ENCODE measurements at regions not wholly inside any gene's neighbourhood (a gene's known extent, or its start where the extent isn't known, plus 50 kb on each side); places are given as distances from the start of the nearest gene placed in this dataset.

DNA sequence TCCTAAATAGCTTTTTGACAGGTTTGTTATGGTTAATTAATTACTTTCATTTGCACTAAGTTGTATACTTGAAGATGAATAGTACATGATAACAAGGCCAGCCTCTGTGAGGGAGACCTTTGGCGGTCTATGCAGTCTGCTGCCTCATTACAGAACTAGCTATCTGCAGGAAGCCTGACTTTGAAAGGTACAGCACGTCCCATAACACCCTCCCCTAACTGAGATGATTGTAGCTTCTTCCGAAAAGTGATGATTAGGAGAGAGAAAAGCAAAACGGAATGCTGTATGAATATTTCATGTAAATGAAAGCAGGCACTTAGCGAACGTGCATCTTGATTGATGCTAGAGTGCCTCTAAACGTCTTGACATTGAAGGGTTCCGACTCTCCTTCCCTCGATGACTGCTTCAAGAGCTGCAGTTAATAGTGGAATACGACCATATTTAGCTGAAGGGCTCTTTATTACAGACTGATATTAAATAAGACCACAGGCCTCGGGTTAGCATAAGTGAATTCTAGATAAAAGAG, 116.2 kb upstream of the TMCO5A start:
- Histone ChIP-seq H3K4me3 (no peak overlapping the region), H3K4me1 (no peaks in the 10 kb centered on the region), H3K27ac (no peak overlapping the region), H3K9me3 (no peaks in the 10 kb centered on the region), H3K36me3 (no peaks in the 10 kb centered on the region), H3K27me3 (no peaks in the 10 kb centered on the region)
- intact Hi-C loops (cut with DNase I; ENCODE audit: low total_unique reads), result no loop called here
- WGBS, 5 donors, result 71 to 81% (median 74%) methylated on average over 11 of the region's 11 CpGs
- no peak for DNase-seq
- TF ChIP-seq POLR2A (IDR thresholded peaks at IDR 0.05) (no peak), POLR2AphosphoS5 (IDR thresholded peaks at IDR 0.05) (no peak)

DNA sequence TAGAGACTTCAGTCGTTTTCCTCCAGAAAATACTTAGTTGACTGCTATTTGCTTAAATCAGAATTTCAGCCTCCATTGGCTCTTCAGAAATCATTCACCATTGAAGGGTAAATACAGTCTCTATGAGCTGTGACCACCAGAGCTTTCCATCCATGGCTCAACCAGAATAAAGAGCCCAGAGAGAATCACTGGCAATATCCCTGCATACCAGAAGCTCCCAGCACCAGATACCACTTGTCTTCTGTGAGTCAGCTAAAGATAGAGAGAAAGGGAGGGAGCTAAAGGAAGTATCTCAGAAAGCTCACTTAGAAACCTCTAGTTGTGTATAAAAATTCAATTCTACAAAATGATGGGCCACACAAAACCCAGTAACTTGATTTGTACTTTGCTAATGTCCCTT, 115.2 kb upstream of the TMCO5A start:
- Histone ChIP-seq H3K4me3 (no peak overlapping the region), H3K9me3 (no peaks in the 10 kb centered on the region), H3K4me1 (no peaks in the 10 kb centered on the region), H3K36me3 (no peaks in the 10 kb centered on the region), H3K27ac (no peak overlapping the region), H3K27me3 (no peaks in the 10 kb centered on the region)
- WGBS, 5 donors, result 67 to 74% (median 67%) methylated on average over 1 of the region's 1 CpG
- intact Hi-C loops (cut with DNase I; ENCODE audit: low total_unique reads), result no loop called here
- DNase-seq, result no peak
- TF ChIP-seq EP300 (IDR thresholded peaks at IDR 0.05) (no peak), POLR2A (IDR thresholded peaks at IDR 0.05) (no peak), POLR2AphosphoS5 (IDR thresholded peaks at IDR 0.05) (no peak)
- TF ChIP-seq, protein P1, sequence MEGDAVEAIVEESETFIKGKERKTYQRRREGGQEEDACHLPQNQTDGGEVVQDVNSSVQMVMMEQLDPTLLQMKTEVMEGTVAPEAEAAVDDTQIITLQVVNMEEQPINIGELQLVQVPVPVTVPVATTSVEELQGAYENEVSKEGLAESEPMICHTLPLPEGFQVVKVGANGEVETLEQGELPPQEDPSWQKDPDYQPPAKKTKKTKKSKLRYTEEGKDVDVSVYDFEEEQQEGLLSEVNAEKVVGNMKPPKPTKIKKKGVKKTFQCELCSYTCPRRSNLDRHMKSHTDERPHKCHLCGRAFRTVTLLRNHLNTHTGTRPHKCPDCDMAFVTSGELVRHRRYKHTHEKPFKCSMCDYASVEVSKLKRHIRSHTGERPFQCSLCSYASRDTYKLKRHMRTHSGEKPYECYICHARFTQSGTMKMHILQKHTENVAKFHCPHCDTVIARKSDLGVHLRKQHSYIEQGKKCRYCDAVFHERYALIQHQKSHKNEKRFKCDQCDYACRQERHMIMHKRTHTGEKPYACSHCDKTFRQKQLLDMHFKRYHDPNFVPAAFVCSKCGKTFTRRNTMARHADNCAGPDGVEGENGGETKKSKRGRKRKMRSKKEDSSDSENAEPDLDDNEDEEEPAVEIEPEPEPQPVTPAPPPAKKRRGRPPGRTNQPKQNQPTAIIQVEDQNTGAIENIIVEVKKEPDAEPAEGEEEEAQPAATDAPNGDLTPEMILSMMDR (IDR thresholded peaks at IDR 0.05), result no peak

DNA sequence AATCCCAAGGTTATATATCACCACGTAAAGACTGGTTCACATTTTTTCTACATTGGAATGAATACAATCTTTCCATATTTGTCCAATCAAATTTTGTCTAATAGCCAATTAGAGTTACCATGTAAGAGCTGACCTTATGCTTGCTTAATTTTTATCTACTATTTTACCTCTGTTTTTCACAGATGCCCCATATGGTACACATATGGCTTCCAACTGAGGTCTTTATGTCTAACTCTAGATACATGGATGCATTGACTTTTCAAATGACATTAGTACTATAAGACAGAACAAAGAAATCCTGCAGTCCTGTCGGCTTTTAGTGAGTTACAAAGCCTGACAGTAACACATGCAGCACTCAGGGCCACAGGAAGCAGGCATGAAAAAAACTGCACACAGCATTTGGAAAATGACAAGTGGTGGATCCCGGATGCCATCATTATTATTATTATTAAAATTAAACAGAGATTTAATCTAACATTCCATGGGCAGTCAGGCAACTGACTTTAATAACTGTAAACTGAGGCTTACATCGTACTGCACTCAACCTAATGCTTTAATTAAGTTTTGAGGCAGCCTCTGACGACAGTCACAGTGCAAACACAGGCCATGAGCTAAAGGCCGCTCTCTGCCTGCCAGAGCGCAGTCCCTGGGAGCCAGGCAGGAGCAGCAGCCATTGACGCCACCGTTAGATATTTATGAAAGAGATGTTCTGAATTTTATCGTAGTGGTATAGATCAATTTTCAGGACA, 113.9 kb upstream of the TMCO5A start:
- H3K27ac ChIP-seq, result no peak overlapping the region
- no peaks in the 10 kb centered on the region for H3K4me1 ChIP-seq
- no peaks in the 10 kb centered on the region for H3K27me3 ChIP-seq
- H3K36me3 ChIP-seq, result no peaks in the 10 kb centered on the region
- DNase-seq, result no peak
- TF ChIP-seq POLR2A (IDR thresholded peaks at IDR 0.05) (no peak), POLR2AphosphoS5 (IDR thresholded peaks at IDR 0.05) (no peak), EP300 (IDR thresholded peaks at IDR 0.05) (no peak)
- TF ChIP-seq, protein P1 (IDR thresholded peaks at IDR 0.05), result no peak
- WGBS, 5 donors, result 78 to 85% (median 80%) methylated on average over 10 of the region's 10 CpGs
- no peaks in the 10 kb centered on the region for H3K9me3 ChIP-seq
- no peak overlapping the region for H3K4me3 ChIP-seq
- intact Hi-C loops (cut with DNase I; ENCODE audit: low total_unique reads), result no loop called here

DNA sequence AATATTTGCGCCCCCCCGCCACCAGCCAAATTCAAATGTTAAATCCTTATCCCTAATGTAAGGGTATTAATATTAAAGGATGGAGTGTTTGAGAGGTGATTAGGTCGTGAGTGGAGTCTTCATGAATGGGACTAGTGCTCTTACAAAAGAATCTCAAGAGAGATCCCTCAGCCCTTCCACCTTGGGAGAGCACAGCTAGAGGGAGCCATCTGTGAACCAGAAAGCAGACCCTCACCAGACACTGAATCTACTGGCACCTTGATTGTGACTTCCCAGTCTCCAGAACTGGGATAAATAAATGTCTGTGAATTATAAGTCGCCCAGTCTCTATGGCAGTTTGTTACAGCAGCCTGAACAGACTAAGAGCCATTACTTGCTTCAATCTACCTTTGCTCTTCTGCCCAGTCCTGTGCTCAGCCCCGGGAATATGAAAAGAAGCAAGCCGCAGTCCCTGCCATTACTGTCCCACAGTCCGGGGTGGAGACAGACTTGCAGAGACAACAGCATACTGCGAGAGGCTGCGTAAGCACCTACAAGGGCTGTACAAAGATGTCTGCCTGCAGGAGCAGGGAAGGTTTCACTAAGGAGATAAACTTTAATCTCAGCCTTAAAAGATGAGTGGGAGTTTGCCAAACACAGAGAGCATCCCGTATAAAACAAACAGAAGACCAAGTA, 110.7 kb upstream of the TMCO5A start:
- Histone ChIP-seq H3K27ac (no peak overlapping the region), H3K27me3 (no peaks in the 10 kb centered on the region), H3K4me3 (no peak overlapping the region), H3K4me1 (no peaks in the 10 kb centered on the region), H3K9me3 (no peaks in the 10 kb centered on the region), H3K36me3 (no peaks in the 10 kb centered on the region)
- DNase-seq, result no peak
- intact Hi-C loops (cut with DNase I; ENCODE audit: low total_unique reads), result no loop called here
- 82 to 91% (median 87%) methylated on average over 10 of the region's 10 CpGs for WGBS, 5 donors
- no peak for TF ChIP-seq POLR2A (IDR thresholded peaks at IDR 0.05)
- no peak for TF ChIP-seq EP300 (IDR thresholded peaks at IDR 0.05)
- TF ChIP-seq, protein P1 (IDR thresholded peaks at IDR 0.05), result no peak
- no peak for TF ChIP-seq POLR2AphosphoS5 (IDR thresholded peaks at IDR 0.05)
